Body of pancreas (tissue), 4 donors: ENCODE measurements at regions not wholly inside any gene's neighbourhood (a gene's known extent, or its start where the extent isn't known, plus 50 kb on each side); places are given as distances from the start of the nearest gene placed in this dataset.

ENCODE experiments used
- ATAC-seq: fragments of 150-250 bp; one replicate; pipeline ENCODE4 v1.9.1; 2016
- DNase-seq, 4 donors: peaks; one replicate each; pipeline ENCODE4 v3.0.0-alpha.2; 2019
- H3K27ac ChIP-seq, 4 donors: fragments of 200-600 bp; sonication (generic); 1 replicate in 3 of 4; 2 replicates in 1 of 4; pipeline versions ENCODE4 v1.5.1 to v1.6.1; 2016 to 2019; ENCODE audit warnings: mild to moderate bottlenecking in 1 of 4, mixed read lengths in 1 of 4, moderate library complexity in 1 of 4
- H3K27me3 ChIP-seq, 2 donors: fragments of 200-600 bp; sonication (generic); one replicate each; pipeline ENCODE4 v1.6.0; 2016; ENCODE audit warnings: mild to moderate bottlenecking in 1 of 2
- H3K36me3 ChIP-seq, 2 donors: fragments of 200-600 bp; sonication (generic); replicated peaks in 1 of 2; 2 replicates each; pipeline ENCODE4 v1.5.1; 2016; ENCODE audit warnings: low read depth in 2 of 2; ENCODE audit not compliant: insufficient read depth in 1 of 2
- H3K4me1 ChIP-seq: fragments of 200-600 bp; sonication (generic); one replicate; pipeline ENCODE4 v1.6.0; 2016
- H3K4me3 ChIP-seq, 2 donors: fragments of 200-600 bp; sonication (generic); 1 replicate in 1 of 2; 2 replicates in 1 of 2; pipeline ENCODE4 v1.5.1; 2016 to 2019
- H3K9me3 ChIP-seq, 3 donors: fragments of 200-600 bp; sonication (generic); 1 replicate in 2 of 3; 2 replicates in 1 of 3; pipeline ENCODE4 v1.5.1; 2016
- POLR2A ChIP-seq, 3 donors: fragments of 450-650 bp; IDR thresholded peaks; one replicate each; pipeline ENCODE4 v1.6.1; 2016; ENCODE audit warnings: antibody characterized with exemption in 3 of 3, mild to moderate bottlenecking in 2 of 3
- WGBS, 2 donors: methylation state at CpG; one replicate each; pipeline ENCODE4 v1.1.5; 2017; 5-methylcytosine and 5-hydroxymethylcytosine counted together
- intact Hi-C: fragments of 100-400 bp; cut with DNase I; formaldehyde crosslinking; loops from one replicate; pipeline ENCODE4 v1.15.1; 2023
- TF ChIP-seq, protein P1 (sequence below), 7 experiments: fragments of 450-650 bp in 4 of 7; fragments of 200-600 bp in 3 of 7; sonication (generic) in 3 of 7; IDR thresholded peaks; one replicate each; pipeline ENCODE4 v1.5.1; 2016 to 2019; ENCODE audit warnings: antibody characterized with exemption in 7 of 7

DNA sequence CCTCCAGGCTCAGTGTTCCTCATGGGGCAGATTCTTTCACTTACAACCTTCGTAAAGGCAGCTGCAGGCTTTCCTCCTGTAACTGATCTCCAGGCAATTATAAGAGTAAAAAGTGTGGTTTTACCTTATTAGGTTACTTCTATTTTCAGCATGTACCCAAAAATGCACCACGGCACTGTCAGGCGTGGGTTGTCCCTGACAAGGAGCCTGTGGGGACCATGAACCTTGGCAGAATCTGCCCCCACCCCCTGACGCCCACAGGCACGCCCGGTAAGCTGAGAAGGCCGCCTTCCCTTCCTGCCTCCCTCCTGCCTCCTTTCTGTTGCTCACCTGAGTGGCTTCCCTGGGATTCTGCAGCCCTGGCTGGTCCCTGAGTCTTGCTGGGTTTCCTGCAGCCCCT, 1383.3 kb downstream of the TBC1D22A start:
- Histone ChIP-seq H3K27ac (no peak overlapping the region), H3K9me3 (no peaks in the 10 kb centered on the region), H3K36me3 (no peaks in the 10 kb centered on the region), H3K27me3 (peaks cover 0 to 5% of the 10 kb centered on the region in 2 donors), H3K4me1 (no peaks in the 10 kb centered on the region), H3K4me3 (no peak overlapping the region)
- ATAC-seq, result no peak
- TF ChIP-seq, protein P1, sequence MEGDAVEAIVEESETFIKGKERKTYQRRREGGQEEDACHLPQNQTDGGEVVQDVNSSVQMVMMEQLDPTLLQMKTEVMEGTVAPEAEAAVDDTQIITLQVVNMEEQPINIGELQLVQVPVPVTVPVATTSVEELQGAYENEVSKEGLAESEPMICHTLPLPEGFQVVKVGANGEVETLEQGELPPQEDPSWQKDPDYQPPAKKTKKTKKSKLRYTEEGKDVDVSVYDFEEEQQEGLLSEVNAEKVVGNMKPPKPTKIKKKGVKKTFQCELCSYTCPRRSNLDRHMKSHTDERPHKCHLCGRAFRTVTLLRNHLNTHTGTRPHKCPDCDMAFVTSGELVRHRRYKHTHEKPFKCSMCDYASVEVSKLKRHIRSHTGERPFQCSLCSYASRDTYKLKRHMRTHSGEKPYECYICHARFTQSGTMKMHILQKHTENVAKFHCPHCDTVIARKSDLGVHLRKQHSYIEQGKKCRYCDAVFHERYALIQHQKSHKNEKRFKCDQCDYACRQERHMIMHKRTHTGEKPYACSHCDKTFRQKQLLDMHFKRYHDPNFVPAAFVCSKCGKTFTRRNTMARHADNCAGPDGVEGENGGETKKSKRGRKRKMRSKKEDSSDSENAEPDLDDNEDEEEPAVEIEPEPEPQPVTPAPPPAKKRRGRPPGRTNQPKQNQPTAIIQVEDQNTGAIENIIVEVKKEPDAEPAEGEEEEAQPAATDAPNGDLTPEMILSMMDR (IDR thresholded peaks at IDR 0.05), result no peak
- no peak for TF ChIP-seq POLR2A (IDR thresholded peaks at IDR 0.05)
- WGBS, 2 donors, result 42 to 44% methylated on average over 7 of the region's 7 CpGs
- intact Hi-C loops, result no loop called here
- DNase-seq, result no peak

- no peak for ATAC-seq
- Histone ChIP-seq H3K36me3 (no peaks in the 10 kb centered on the region), H3K9me3 (no peaks in the 10 kb centered on the region), H3K4me3 (no peak overlapping the region), H3K27ac (no peak overlapping the region), H3K27me3 (peaks cover 0 to 5% of the 10 kb centered on the region in 2 donors), H3K4me1 (no peaks in the 10 kb centered on the region)
- WGBS, 2 donors, result 65 to 72% methylated on average over 3 to 4 of the region's 4 CpGs
- TF ChIP-seq POLR2A (IDR thresholded peaks at IDR 0.05), result no peak
- TF ChIP-seq, protein P1 (IDR thresholded peaks at IDR 0.05), result no peak
- intact Hi-C loops, result no loop called here
- no peak for DNase-seq
Observed at GRCh38 chr22:48144318-48144717, 1381.9 kb downstream of the TBC1D22A start.

DNA sequence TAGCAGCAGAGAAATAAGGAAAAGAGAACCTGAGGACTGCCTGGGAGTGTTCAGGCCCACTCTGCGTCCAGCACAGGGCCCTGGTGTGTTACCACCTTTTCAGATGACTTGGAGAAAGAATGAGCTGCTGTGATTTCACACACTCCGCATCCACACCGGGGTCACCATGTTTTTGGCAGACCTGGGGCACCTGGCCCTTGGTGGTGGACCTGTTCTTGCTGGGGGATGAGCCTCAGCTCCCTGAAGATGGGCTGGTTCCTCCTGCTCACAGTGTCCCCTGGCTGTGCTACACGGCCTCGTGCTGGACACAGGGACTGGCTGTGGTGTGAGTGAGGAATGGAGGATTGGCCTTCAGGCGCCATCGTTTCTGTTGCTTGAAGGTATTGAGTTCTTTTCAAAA, 1381.4 kb downstream of the TBC1D22A start:
- H3K27me3 ChIP-seq, result peaks cover 0 to 5% of the 10 kb centered on the region in 2 donors
- no peaks in the 10 kb centered on the region for H3K4me1 ChIP-seq
- ATAC-seq (no peak), DNase-seq (no peak)
- H3K27ac ChIP-seq, result no peak overlapping the region
- intact Hi-C loops, result no loop called here
- TF ChIP-seq POLR2A (IDR thresholded peaks at IDR 0.05), result no peak
- TF ChIP-seq, protein P1 (IDR thresholded peaks at IDR 0.05), result no peak
- H3K4me3 ChIP-seq, result no peak overlapping the region
- H3K9me3 ChIP-seq, result no peaks in the 10 kb centered on the region
- 67% methylated on average over 5 to 7 of the region's 7 CpGs for WGBS, 2 donors
- no peaks in the 10 kb centered on the region for H3K36me3 ChIP-seq

GRCh38 chr22:48142388-48142787, 1379.9 kb downstream of the TBC1D22A start:
- DNase-seq (no peak), ATAC-seq (no peak)
- WGBS, 2 donors, result 49 to 56% methylated on average over 7 of the region's 7 CpGs
- Histone ChIP-seq H3K4me1 (no peaks in the 10 kb centered on the region), H3K27ac (no peak overlapping the region), H3K4me3 (no peak overlapping the region), H3K27me3 (peaks cover 0 to 5% of the 10 kb centered on the region in 2 donors), H3K36me3 (no peaks in the 10 kb centered on the region), H3K9me3 (no peaks in the 10 kb centered on the region)
- intact Hi-C loops, result no loop called here
- TF ChIP-seq, protein P1 (IDR thresholded peaks at IDR 0.05), result no peak
- TF ChIP-seq POLR2A (IDR thresholded peaks at IDR 0.05), result no peak

- WGBS, 2 donors, result 17 to 56% methylated on average over 1 to 10 of the region's 10 CpGs
- no peak for ATAC-seq
- H3K27ac ChIP-seq, result no peak overlapping the region
Observed at GRCh38 chr22:48141301-48141700, 1378.9 kb downstream of the TBC1D22A start.

More at GRCh38 chr22:48141301-48141700, 1378.9 kb downstream of the TBC1D22A start:
- Histone ChIP-seq H3K27me3 (peaks cover 0 to 5% of the 10 kb centered on the region in 2 donors), H3K36me3 (no peaks in the 10 kb centered on the region), H3K4me3 (no peak overlapping the region), H3K4me1 (no peaks in the 10 kb centered on the region), H3K9me3 (no peaks in the 10 kb centered on the region)
- no peak for TF ChIP-seq POLR2A (IDR thresholded peaks at IDR 0.05)
- TF ChIP-seq, protein P1 (IDR thresholded peaks at IDR 0.05), result no peak
- no peak for DNase-seq
- intact Hi-C loops, result no loop called here
